ENCODE measurements at regions not wholly inside any gene's neighbourhood (a gene's known extent, or its start where the extent isn't known, plus 50 kb on each side); places are given as distances from the start of the nearest gene placed in this dataset.

DNA sequence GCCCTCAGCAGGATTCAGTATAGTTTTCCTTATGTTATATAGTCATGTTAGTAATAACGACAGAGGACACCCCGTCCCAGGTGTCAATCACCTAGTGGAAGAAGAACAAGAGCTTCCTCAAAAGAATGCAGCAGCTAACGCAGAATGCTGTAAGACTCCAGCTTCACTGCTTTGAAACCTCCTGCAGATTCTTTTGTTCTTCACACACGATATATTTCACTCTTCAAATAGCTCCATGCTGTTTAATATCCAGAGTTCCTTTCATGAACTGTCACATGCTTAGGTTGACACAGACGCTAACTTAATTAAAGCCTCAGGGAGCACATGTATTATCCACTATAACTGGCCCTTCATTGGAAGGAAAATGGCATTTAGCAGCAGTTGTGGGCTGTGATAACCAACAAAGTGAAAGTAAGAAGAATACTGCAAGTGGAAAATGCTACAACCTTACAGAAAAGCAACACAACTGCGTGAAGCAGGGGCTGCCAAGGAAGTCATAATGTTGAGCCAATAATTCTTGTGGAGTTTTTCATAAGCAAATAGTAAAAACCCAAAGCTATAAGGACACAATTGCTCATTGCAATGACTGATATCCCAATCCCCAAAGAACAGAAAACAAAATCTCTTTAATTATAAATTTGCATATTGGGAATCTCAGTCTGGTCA, 387.5 kb downstream of the PLK2 start:
- no peak for DNase-seq (ENCODE audit: low spot score in 2 of 2)
- WGBS, 2 donors: 56 to 64% methylated on average over 6 of the region's 6 CpGs
- no peak overlapping the region for H3K4me3 ChIP-seq (ENCODE audit: low read depth, poor library complexity, severe bottlenecking)
- TF ChIP-seq, protein P1, sequence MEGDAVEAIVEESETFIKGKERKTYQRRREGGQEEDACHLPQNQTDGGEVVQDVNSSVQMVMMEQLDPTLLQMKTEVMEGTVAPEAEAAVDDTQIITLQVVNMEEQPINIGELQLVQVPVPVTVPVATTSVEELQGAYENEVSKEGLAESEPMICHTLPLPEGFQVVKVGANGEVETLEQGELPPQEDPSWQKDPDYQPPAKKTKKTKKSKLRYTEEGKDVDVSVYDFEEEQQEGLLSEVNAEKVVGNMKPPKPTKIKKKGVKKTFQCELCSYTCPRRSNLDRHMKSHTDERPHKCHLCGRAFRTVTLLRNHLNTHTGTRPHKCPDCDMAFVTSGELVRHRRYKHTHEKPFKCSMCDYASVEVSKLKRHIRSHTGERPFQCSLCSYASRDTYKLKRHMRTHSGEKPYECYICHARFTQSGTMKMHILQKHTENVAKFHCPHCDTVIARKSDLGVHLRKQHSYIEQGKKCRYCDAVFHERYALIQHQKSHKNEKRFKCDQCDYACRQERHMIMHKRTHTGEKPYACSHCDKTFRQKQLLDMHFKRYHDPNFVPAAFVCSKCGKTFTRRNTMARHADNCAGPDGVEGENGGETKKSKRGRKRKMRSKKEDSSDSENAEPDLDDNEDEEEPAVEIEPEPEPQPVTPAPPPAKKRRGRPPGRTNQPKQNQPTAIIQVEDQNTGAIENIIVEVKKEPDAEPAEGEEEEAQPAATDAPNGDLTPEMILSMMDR (IDR thresholded peaks at IDR 0.05): no peak
- no peak for TF ChIP-seq POLR2A (IDR thresholded peaks at IDR 0.05)
- intact Hi-C loops (cut with DNase I; ENCODE audit: low total_unique reads): no loop called here

DNA sequence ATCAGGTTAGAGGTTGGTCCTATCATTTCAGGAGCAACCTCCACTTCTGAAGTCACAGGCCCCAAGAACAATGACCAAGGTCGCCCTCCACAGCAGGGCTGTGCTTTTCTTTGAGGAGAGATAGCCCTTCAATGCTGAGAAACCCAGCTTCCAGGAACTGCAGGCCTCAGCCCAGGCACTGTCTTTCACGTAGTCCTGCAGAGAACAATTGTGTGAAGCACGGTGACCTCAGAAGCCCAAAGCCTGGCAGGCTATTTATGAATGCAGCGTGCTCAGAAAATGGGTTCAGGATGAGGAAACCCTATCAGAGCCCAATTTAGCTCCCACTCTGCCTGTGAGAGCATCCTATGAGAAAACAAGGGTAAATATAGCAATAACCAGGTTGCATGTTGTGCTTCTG, 388.3 kb downstream of the PLK2 start:
- TF ChIP-seq POLR2A (IDR thresholded peaks at IDR 0.05): no peak
- WGBS, 2 donors: 79 to 87% methylated on average over 4 of the region's 4 CpGs
- intact Hi-C loops (cut with DNase I; ENCODE audit: low total_unique reads): no loop called here
- DNase-seq (ENCODE audit: low spot score in 2 of 2): no peak
- H3K4me3 ChIP-seq (ENCODE audit: low read depth, poor library complexity, severe bottlenecking): no peak overlapping the region

DNA sequence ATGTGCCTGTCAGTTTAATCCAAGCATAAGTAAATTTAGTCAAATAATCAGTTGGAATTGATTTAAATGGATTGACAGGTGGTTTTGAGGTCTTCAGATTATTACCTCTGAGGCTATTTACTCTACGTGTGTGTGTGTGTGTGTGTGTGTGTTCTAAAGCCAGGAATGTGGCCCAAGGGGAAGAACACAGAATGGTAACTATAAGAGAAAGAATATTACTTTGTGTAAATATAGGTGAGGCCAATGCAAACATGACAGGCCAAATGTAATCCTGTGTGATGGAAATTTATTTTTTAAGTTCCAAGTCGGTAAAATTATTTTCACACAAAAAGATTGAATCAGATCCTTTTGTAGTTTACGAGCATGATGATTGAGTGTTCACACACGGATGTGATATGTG, 390.0 kb downstream of the PLK2 start:
- 66 to 69% methylated on average over 4 of the region's 4 CpGs for WGBS, 2 donors
- no peak overlapping the region for H3K4me3 ChIP-seq (ENCODE audit: low read depth, poor library complexity, severe bottlenecking)
- intact Hi-C loops (cut with DNase I; ENCODE audit: low total_unique reads): no loop called here
- no peak for TF ChIP-seq POLR2A (IDR thresholded peaks at IDR 0.05)
- TF ChIP-seq, protein P1 (IDR thresholded peaks at IDR 0.05): no peak
- DNase-seq (ENCODE audit: low spot score in 2 of 2): no peak

DNA sequence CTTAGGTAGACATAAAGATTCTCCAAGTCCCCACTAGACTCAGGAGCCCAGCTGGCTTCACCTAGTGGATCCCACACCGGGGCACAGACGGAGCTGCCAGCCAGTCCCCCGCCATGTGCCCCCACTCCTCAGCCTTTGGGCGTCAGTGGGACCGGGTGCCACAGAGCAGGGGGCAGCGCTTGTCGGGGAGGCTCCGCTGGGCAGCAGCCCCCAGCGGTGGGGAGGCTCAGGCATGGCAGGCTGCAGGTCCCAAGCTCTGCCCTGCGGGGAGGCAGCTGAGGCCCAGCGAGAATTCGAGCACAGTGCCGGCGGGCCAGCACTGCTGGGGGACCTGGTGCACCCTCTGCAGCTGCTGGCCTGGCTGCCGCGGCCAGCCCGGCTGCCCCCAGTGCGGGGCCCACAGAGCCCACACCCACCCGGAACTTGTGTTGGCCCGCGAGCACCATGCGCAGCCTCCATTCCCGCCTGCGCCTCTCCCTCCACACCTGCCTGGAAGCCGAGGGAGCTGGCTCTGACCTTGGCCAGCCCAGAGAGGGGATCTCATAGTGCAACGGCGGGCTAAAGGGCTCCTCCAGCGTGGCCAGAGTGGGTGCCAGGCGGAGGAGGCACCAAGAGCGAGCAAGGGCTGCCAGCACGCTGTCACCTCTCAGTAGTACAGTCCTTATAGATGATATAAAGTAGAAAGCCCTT, 390.7 kb downstream of the PLK2 start:
- no peak for DNase-seq (ENCODE audit: low spot score in 2 of 2)
- TF ChIP-seq POLR2A (IDR thresholded peaks at IDR 0.05): no peak
- TF ChIP-seq, protein P1 (IDR thresholded peaks at IDR 0.05): no peak
- intact Hi-C loops (cut with DNase I; ENCODE audit: low total_unique reads): no loop called here
- H3K4me3 ChIP-seq (ENCODE audit: low read depth, poor library complexity, severe bottlenecking): no peak overlapping the region
- WGBS, 2 donors: 87 to 98% methylated on average over 18 to 19 of the region's 31 CpGs

DNA sequence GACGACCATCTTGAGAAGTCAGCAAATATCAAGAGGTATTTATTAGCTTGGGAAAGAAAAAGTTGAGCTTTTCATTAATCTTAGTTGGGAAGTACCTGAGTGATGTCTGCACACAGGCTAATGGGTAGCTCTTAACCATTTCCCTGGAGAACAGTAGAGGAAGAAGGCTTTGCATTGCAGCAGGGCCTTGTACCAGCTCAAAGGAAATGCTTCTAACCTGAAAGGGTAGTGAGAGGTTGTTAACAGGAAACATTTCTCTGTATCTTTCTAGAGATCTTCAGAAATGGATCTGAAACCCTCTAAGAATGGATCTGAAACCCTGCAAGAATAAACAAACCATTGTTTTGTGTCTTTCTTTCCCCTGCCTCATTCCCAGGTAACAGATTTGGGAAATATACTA, 393.3 kb downstream of the PLK2 start:
- no peak for TF ChIP-seq POLR2A (IDR thresholded peaks at IDR 0.05)
- TF ChIP-seq, protein P1 (IDR thresholded peaks at IDR 0.05): no peak
- intact Hi-C loops (cut with DNase I; ENCODE audit: low total_unique reads): no loop called here
- DNase-seq (ENCODE audit: low spot score in 2 of 2): no peak
- no peak overlapping the region for H3K4me3 ChIP-seq (ENCODE audit: low read depth, poor library complexity, severe bottlenecking)
- WGBS, 2 donors: 86 to 87% methylated on average over 1 of the region's 1 CpG

DNA sequence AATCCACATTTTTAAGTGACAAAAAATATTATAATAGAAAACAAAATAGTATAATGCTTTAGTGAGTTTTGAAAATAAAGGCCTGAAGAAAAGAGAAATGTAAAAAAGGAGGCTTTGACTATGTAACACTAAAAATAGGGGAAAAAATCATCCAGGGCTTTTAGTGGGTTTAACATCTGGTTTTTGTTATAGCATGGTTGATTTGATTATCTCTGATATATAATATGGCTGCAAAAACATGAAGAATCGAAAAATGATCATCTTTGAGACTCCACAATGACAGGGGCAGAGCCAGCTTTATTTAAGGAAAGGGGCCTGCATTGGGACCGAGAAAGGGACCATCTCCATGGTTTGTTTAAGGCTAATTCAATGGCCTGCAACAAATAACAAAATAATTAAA, 393.8 kb downstream of the PLK2 start:
- H3K4me3 ChIP-seq (ENCODE audit: low read depth, poor library complexity, severe bottlenecking): no peak overlapping the region
- intact Hi-C loops (cut with DNase I; ENCODE audit: low total_unique reads): no loop called here
- 81 to 82% methylated on average over 2 of the region's 2 CpGs for WGBS, 2 donors
- no peak for DNase-seq (ENCODE audit: low spot score in 2 of 2)
- TF ChIP-seq, protein P1 (IDR thresholded peaks at IDR 0.05): no peak
- TF ChIP-seq POLR2A (IDR thresholded peaks at IDR 0.05): no peak

Measured in lower leg skin (tissue), 4 donors.